HG02981 (cell line): ENCODE measurements at regions not wholly inside any gene's neighbourhood (a gene's known extent, or its start where the extent isn't known, plus 50 kb on each side); places are given as distances from the start of the nearest gene placed in this dataset.
"Not testable (repeated sequence)": the region's sequence is repeated elsewhere in the genome, so short reads cannot be mapped to it uniquely, and the experiment has no call there.

Experiments used
- ATAC-seq: cut with Tn5 transposase; IDR thresholded peaks from one replicate; pipeline ENCODE4 v1.9.1; 2021; ENCODE audit warnings: mild to moderate bottlenecking, moderate library complexity; ENCODE audit not compliant: unreplicated experiment

DNA sequence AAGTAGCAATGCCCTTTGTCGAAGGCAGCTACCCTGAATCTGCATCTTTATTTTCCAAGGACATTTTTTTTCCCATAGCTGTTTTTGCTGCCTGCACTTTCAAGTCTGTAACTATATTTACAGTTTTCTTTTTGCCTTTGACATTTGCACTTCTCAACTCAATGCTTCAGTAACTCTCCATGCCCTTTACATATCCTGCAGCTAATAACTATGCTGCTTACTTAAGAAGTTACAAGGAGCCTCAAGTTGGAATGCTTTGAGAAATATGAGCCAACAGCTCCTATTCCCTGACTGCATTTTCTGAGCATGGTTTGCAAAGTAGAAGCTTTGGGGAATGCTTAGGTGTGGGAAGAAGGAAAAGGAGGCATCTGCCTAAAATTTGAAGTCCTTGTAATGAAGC lies 194.8 kb upstream of the TRPC7 start:
- no peak for ATAC-seq

- ATAC-seq = no peak
Measured at GRCh38 chr5:136559651-136560050, 194.3 kb upstream of the TRPC7 start.

DNA sequence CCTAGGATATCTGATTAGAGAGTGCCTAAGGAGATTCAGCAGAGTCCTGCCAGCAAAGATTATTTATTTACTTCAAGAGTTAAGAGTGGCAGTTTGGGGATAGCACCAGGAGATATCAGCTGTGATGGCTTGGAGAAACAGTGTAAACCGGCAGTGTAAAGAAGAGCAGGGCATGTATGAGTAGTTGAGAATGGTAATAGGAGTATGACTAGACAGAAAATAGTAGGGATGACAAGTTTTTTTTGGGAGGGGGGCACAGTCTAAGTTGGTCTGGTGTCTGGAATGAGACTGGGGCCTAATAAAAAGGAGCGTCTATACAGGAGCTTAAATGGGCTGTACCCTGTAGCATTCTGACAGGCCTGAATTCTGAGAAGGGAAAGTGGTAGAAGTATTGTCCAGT lies 181.8 kb upstream of the TRPC7 start:
- ATAC-seq = not testable (repeated sequence)

DNA sequence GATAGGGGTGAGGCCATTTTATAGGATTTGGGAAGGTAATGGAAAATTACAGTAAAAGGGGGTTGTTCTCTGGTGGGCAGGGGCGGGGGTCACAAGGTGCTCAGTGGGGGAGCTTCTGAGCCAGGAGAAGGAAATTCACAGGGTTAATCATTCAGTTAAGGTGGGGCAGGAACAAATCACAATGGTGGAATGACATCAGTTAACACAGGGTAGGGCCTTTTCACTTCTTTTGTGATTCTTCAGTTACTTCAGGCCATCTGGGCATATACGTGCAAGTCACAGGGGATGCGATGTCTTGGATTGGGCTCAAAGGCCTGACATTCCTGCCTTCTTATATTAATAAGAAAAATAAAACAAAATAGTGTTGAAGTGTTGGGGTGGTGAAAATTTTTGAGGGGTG lies 181.1 kb upstream of the TRPC7 start:
- ATAC-seq = not testable (repeated sequence)

- not testable (repeated sequence) for ATAC-seq
Measured at GRCh38 chr5:136545031-136545430, 179.7 kb upstream of the TRPC7 start.

- no peak for ATAC-seq
Measured at GRCh38 chr5:136538534-136538933, 173.2 kb upstream of the TRPC7 start.

DNA sequence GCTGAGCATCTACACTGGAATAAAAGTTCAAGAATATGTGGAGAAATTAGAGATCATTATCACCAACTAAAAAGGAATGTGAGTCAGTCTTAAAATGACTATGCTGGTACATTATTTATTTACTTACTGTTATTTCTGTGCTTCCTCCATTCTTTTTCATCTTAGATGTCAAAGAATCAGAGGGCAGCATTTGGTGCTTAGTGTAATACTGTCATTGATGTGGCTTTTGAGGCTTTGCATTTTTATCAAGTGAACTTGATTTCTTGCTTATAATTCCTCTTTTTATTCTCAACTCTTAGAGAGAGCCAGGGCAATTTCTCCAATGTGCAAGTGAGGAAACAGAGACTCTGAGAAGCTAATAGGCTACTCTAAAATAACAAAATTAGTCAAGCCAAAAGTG lies 163.7 kb upstream of the TRPC7 start:
- ATAC-seq = no peak

DNA sequence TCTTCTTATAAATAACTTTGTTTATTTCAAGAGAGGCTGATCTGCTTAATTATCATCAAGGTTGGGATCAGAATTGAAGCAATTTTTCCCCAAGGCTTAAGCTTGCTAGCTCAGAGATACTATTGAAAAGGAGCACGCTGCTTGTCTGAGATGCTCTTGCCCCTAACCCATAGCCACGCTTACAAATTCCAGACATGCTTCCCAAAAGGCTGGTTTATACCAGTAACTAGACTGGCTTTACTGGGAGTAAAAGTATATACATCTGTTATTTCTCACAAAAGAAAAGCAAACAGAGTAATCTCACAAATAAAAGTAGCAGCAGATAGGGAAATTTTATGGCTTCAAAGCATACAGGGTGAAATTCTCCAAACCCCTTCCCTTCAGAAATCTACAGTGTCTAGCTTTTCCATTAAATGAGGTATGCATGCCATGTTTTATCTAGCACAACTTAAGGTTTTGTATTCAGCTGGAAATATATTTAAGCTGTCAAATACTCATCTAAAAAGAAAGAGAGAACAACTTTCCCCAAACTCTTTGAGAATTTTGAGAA lies 163.2 kb upstream of the TRPC7 start:
- no peak for ATAC-seq

GRCh38 chr5:136527311-136527710 lies 162.0 kb upstream of the TRPC7 start:
- ATAC-seq = no peak

DNA sequence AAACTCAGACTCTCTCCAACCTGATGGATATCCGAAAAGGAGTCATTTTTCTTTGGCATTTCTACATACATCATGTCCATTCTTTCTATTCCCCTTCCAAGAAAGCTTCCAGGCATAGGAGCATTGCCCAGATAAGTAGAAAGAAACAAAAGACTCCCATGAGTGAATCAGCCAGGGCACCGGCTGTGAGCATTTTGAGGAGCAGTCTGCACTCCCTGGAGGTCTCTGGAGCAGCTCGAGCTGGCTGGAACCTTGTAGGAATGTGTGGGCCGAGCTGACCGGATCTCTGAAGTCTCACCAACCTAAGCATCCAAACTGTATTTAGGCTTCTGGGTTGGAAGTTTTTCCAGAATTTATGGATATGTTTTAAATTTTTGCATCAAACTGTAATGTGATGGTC lies 161.4 kb upstream of the TRPC7 start:
- no peak for ATAC-seq

DNA sequence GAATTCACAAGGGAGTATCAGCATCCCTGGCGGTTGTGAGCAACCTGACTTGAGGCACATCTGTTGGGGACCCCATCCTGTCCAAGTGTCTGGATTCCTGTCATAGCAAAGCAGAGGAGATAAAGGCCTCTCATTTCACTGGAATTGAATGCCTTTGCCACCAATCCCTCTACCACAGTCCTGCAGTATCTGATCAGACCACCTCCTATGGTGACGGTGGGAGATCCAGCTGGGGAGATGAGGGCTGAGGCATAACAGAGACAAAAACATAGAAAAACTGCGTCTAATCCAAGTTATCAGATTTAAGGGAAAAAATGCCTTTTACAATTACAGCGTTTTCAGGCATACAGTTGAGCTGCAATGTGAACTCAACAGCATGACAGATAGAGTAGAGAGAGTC lies 160.7 kb upstream of the TRPC7 start:
- ATAC-seq = no peak

- no peak for ATAC-seq
Measured at GRCh38 chr5:136525597-136525996, 160.3 kb upstream of the TRPC7 start.

- no peak for ATAC-seq
Measured at GRCh38 chr5:136522217-136522956, 157.0 kb upstream of the TRPC7 start.

DNA sequence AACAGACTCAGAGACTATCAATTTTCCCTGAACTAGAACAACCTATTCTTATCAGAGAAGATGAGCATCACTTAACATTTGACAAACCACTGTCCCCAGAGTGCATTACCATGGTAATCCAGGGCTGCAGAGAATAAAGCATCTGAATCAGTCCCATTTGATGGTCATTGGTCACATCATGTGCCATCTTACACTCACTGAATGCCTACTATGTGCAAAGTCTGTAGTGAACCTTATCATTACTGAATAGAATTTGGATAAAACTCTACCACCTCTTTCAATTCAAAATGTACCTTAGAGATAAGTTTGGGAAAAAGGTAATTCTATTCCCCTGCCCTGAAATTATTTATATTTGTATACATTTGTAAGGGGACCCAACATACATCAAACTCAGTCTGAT lies 156.4 kb upstream of the TRPC7 start:
- no peak for ATAC-seq

DNA sequence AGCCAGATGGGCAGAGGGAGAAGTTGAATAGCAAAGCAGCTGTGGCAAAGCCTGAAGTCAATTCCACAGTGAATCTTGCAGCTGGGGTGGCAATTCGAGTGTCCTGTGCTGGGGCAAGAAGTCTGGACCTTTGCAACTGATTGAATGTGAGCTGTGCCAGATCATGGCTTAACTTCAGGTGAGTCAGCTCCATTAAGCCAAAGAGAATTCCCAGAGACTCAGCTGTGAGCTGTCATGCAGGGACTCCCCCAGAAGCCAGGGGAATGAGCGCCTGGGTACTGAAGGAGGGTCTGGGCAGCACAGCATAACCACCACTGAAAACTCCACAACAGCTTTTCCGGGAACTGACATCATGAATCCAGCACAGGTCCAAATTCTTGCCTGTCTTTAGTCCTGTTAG lies 153.5 kb upstream of the TRPC7 start:
- ATAC-seq = no peak

GRCh38 chr5:136518174-136518573 lies 152.8 kb upstream of the TRPC7 start:
- ATAC-seq = no peak

GRCh38 chr5:136517755-136518154 lies 152.4 kb upstream of the TRPC7 start:
- no peak for ATAC-seq

GRCh38 chr5:136516637-136517036 lies 151.3 kb upstream of the TRPC7 start:
- ATAC-seq = no peak

- ATAC-seq = no peak
Measured at GRCh38 chr5:136513430-136513829, 148.1 kb upstream of the TRPC7 start.

DNA sequence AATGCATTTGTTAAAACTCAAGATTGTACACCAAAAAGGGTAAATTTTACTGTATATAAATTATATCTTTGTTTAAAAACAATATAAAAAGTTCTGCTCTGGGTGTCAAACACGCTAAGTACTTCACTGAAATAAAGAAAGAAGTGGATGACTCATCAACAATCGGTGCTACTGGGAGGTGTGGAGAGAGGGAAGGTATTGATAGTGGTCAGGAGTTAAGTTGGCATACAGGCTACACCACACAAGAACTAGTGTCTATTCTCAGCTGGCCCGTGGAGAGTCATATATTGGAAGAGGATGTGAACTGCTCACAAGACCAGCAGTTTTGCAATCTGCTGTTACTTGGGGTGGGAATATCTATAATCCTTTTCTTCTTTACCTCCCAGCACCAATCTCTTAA lies 145.7 kb upstream of the TRPC7 start:
- no peak for ATAC-seq

DNA sequence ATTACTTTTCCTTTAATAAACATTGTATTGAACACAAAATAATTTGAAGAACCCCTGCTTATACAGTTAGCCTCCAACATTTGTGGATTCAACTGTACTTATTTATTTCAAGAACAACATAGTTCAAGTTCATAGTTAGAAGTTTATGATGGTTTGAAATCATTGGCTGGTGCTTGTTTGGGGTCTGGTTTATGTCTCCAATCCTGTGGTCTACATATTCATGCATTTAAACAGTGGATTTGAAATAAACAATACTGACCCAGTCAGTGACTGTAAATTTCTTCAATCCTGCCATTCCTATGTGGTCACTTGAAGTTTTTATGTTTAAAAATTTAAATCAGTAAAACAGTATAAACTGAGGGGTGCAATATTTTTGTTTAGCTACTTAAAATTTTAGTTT lies 145.1 kb upstream of the TRPC7 start:
- no peak for ATAC-seq

DNA sequence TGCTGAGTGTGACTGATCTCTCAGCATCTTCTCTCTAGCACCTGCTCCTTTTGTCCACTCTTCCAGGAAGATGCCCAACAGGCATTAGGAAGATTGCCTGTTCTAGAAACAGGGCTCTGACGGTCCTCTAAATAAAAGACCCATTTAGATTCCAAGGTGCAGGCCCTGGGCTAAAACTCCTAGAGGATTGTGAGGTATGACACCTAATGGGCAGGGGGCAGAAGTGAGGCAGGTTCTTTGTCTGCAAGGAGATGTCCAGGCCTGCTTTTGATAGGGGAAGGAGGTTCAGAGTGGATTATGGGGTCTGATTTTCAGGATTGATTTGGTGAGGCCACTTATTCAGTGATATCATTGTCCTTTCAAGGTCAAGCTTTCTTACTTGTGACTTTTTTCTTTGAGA lies 140.8 kb upstream of the TRPC7 start:
- no peak for ATAC-seq

GRCh38 chr5:136501133-136501532 lies 135.8 kb upstream of the TRPC7 start:
- ATAC-seq = no peak
